Endodermal cell (in vitro differentiated cells): ENCODE measurements at regions not wholly inside any gene's neighbourhood (a gene's known extent, or its start where the extent isn't known, plus 50 kb on each side); places are given as distances from the start of the nearest gene placed in this dataset.

Source experiments
- DNase-seq: peaks from one replicate; pipeline ENCODE4 v3.0.0-alpha.2; 2017
- H3K27ac ChIP-seq: 2 replicates; pipeline ENCODE4 v1.5.1; 2013; ENCODE audit warnings: mild to moderate bottlenecking, low read depth, low read length, moderate library complexity
- H3K27me3 ChIP-seq: 2 replicates; pipeline ENCODE4 v1.6.1; 2013; ENCODE audit warnings: mild to moderate bottlenecking, low read length, moderate library complexity; ENCODE audit not compliant: insufficient read depth, control insufficient read depth, poor library complexity, severe bottlenecking
- H3K36me3 ChIP-seq: 2 replicates; pipeline ENCODE4 v1.7.0; 2013; ENCODE audit warnings: mild to moderate bottlenecking, low read length, moderate library complexity; ENCODE audit not compliant: control insufficient read depth, insufficient read depth
- H3K4me1 ChIP-seq: one replicate; pipeline ENCODE4 v1.7.0; 2013; ENCODE audit warnings: low read length; ENCODE audit not compliant: control insufficient read depth, insufficient read depth
- H3K4me3 ChIP-seq: 2 replicates; pipeline ENCODE4 v1.5.1; 2013; ENCODE audit warnings: mild to moderate bottlenecking, low read length, moderate library complexity
- H3K9ac ChIP-seq: 2 replicates; pipeline ENCODE4 v1.6.1; 2013; ENCODE audit warnings: mild to moderate bottlenecking, low read length, moderate library complexity; ENCODE audit not compliant: poor library complexity, severe bottlenecking; ENCODE audit errors: extremely low read depth
- H3K9me3 ChIP-seq: 2 replicates; pipeline ENCODE4 v1.6.1; 2013; ENCODE audit warnings: mild to moderate bottlenecking, low read length, moderate library complexity; ENCODE audit not compliant: control insufficient read depth
- H3K27ac Mint-ChIP-seq: 2 replicates; pipeline ENCODE4 v1.8.0; 2020; ENCODE audit warnings: mixed read lengths
- H3K27me3 Mint-ChIP-seq: 2 replicates; pipeline ENCODE4 v1.8.0; 2021; ENCODE audit warnings: mild to moderate bottlenecking, mixed read lengths; ENCODE audit not compliant: insufficient read depth
- H3K36me3 Mint-ChIP-seq: 2 replicates; pipeline ENCODE4 v1.8.0; 2020; ENCODE audit warnings: low read depth, mixed read lengths
- H3K4me1 Mint-ChIP-seq: 2 replicates; pipeline ENCODE4 v1.8.0; 2020; ENCODE audit warnings: mixed read lengths
- H3K4me3 Mint-ChIP-seq: 2 replicates; pipeline ENCODE4 v1.8.0; 2020; ENCODE audit warnings: mild to moderate bottlenecking, moderate library complexity, mixed read lengths
- H3K9me3 Mint-ChIP-seq: 2 replicates; pipeline ENCODE4 v1.8.0; 2020; ENCODE audit warnings: mild to moderate bottlenecking, mixed read lengths
- WGBS, 2 experiments: methylation state at CpG; one replicate each; pipeline versions ENCODE4 v1.1.5 to v1.1.7; 2013; ENCODE audit warnings: missing lambda C conversion rate in 2 of 2, mixed read lengths in 1 of 2; ENCODE audit not compliant: insufficient coverage in 1 of 2, insufficient read length in 1 of 2; 5-methylcytosine and 5-hydroxymethylcytosine counted together
- TF ChIP-seq, protein P1 (sequence below): fragments of 200-600 bp; sonication (generic); conservative IDR thresholded peaks from 2 replicates; pipeline ENCODE4 v1.5.0; 2021; ENCODE audit warnings: antibody characterized with exemption, mild to moderate bottlenecking

DNA sequence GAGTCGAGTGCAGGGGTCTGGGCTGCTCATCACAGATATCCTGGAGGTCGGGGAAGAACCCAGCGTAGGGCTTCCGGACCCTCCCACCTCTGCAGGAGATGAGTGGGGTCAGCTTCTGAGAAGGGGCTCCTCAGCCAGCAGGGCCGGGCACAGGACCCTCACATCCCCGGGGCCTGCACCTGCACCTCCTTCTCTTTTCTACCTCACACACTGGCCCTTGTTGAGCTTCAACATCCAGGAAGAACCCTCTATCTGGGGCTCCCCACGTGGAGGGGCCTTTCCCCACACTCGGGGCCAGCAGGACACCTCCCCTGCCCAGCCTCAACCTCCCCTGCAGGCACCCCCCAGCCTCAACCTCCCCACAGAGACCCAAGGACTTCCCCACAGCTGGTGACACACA, 299.4 kb downstream of the CTTN start:
- DNase-seq = no peak
- 84 to 100% methylated on average over 1 to 8 of the region's 8 CpGs for WGBS, 2 experiments
- Histone ChIP-seq H3K9me3 (no peaks in the 10 kb centered on the region), H3K27me3 (no peaks in the 10 kb centered on the region), H3K36me3 (no peaks in the 10 kb centered on the region), H3K27ac (no peak overlapping the region), H3K4me1 (no peaks in the 10 kb centered on the region), H3K9ac (no peak overlapping the region), H3K4me3 (no peak overlapping the region)
- Mint-ChIP-seq H3K9me3 (no peaks in the 10 kb centered on the region), H3K4me1 (peaks cover 8% of the 10 kb centered on the region), H3K27me3 (no peaks in the 10 kb centered on the region), H3K4me3 (no peak overlapping the region), H3K36me3 (peaks cover 12% of the 10 kb centered on the region), H3K27ac (no peak overlapping the region)
- TF ChIP-seq, protein P1, sequence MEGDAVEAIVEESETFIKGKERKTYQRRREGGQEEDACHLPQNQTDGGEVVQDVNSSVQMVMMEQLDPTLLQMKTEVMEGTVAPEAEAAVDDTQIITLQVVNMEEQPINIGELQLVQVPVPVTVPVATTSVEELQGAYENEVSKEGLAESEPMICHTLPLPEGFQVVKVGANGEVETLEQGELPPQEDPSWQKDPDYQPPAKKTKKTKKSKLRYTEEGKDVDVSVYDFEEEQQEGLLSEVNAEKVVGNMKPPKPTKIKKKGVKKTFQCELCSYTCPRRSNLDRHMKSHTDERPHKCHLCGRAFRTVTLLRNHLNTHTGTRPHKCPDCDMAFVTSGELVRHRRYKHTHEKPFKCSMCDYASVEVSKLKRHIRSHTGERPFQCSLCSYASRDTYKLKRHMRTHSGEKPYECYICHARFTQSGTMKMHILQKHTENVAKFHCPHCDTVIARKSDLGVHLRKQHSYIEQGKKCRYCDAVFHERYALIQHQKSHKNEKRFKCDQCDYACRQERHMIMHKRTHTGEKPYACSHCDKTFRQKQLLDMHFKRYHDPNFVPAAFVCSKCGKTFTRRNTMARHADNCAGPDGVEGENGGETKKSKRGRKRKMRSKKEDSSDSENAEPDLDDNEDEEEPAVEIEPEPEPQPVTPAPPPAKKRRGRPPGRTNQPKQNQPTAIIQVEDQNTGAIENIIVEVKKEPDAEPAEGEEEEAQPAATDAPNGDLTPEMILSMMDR = no peak

DNA sequence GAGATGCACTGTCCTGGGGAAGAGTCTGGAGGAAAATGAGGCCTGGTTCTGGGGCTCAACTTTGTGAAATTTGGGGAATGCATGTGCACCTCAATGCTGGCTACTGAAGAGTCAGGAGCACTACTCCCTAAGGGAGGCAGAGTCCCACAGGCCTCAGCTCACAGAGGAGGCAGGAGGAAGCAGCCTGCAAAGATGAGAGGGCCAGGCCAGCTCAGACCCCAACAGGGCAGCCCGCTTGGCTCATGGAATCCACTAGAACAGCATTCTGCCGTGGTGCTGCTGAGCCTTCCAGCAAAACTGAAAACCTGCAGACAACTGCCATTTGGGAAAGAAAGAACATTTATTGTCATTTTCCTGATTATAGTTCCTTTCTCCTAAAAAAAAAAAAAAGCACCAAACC, 300.5 kb downstream of the CTTN start:
- WGBS, 2 experiments = 93 to 100% methylated on average over 2 of the region's 2 CpGs
- H3K27me3 ChIP-seq = no peaks in the 10 kb centered on the region
- H3K27me3 Mint-ChIP-seq = no peaks in the 10 kb centered on the region

DNA sequence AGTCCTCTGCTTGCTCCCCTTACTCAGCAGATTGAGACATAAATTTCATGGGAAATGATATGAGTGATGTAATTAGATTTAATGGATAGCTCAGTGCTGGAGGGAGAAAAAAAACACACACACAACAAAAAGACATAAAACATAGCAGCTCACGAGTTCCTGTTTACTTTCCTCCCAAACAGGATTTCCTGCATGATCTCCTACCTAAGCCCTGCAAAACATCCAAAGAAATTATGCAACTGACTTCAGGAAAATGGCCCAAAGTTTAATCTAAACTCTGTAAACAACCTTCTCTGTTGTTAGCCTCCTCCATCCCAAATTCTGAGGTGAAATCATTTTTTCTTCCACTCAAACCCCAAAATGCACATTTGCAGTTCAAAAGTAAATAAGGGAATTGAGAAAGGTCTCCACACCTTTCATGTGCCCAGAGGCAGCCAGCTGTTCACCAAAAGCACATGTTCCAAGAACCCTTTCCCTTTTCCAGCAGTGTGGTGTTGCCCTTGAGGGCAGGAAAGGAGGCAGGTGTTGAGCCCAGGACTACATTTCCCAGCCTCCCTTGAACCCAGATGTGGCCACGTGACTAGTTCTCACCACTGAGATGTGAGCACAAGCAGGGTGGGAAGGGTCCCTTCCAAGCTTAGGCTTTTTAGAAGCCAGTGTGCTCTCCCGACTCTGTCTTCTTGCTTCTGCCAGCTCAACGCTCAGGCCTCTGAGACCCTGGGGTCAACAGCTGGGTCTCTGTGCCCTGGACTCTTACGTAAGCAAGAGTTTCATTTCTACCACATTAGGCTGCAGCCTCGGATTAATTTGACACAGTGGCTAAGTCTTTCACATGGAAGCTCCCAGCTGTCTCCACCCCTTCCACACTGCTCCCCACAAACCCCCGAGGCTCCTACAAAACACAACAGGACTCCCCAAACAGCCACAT, 301.2 kb downstream of the CTTN start:
- peaks cover 8% of the 10 kb centered on the region for H3K4me1 Mint-ChIP-seq
- no peak overlapping the region for H3K27ac Mint-ChIP-seq
- no peak overlapping the region for H3K4me3 Mint-ChIP-seq
- TF ChIP-seq, protein P1 = no peak
- no peaks in the 10 kb centered on the region for H3K36me3 ChIP-seq
- H3K9me3 Mint-ChIP-seq = no peaks in the 10 kb centered on the region
- no peaks in the 10 kb centered on the region for H3K27me3 Mint-ChIP-seq
- 70 to 75% methylated on average over 5 to 7 of the region's 7 CpGs for WGBS, 2 experiments
- H3K4me1 ChIP-seq = no peaks in the 10 kb centered on the region
- H3K27me3 ChIP-seq = no peaks in the 10 kb centered on the region
- peak; percentile 86 for DNase-seq
- H3K36me3 Mint-ChIP-seq = peaks cover 14% of the 10 kb centered on the region
- H3K27ac ChIP-seq = no peak overlapping the region
- no peaks in the 10 kb centered on the region for H3K9me3 ChIP-seq
- H3K9ac ChIP-seq = no peak overlapping the region
- H3K4me3 ChIP-seq = no peak overlapping the region

More for the DNA sequence above, 300.5 kb downstream of the CTTN start:
- DNase-seq = no peak
- peaks cover 12% of the 10 kb centered on the region for H3K36me3 Mint-ChIP-seq
- H3K4me1 Mint-ChIP-seq = peaks cover 8% of the 10 kb centered on the region
- no peaks in the 10 kb centered on the region for H3K4me1 ChIP-seq
- H3K4me3 Mint-ChIP-seq = no peak overlapping the region
- H3K36me3 ChIP-seq = no peaks in the 10 kb centered on the region
- no peak overlapping the region for H3K27ac ChIP-seq
- no peak overlapping the region for H3K4me3 ChIP-seq
- H3K27ac Mint-ChIP-seq = no peak overlapping the region
- H3K9ac ChIP-seq = no peak overlapping the region
- no peaks in the 10 kb centered on the region for H3K9me3 Mint-ChIP-seq
- TF ChIP-seq, protein P1 = no peak
- H3K9me3 ChIP-seq = no peaks in the 10 kb centered on the region
